D721Med (cell line): ENCODE measurements at regions not wholly inside any gene's neighbourhood (a gene's known extent, or its start where the extent isn't known, plus 50 kb on each side); places are given as distances from the start of the nearest gene placed in this dataset.

ENCODE experiments used
- DNase-seq: peaks from one replicate; pipeline ENCODE4 v3.0.0; 2011; ENCODE audit warnings: low spot score; ENCODE audit not compliant: insufficient read length
- FAIRE-seq: peaks from 2 replicates; lab custom pipeline; 2011; peaks lifted over from hg19 to GRCh38; lab: Jason Lieb, UNC
- CTCF ChIP-seq: IDR thresholded peaks from 2 replicates; pipeline ENCODE4 v1.5.1; 2012; ENCODE audit warnings: mild to moderate bottlenecking, control low read depth; ENCODE audit not compliant: insufficient read depth; ENCODE audit errors: missing control alignments

GRCh38 chr6:26164120-26164505 is 76.9 kb downstream of the HFE start:
- FAIRE-seq (no peak), DNase-seq (no peak)
- no peak for TF ChIP-seq CTCF

- no peak for DNase-seq
- TF ChIP-seq CTCF, result no peak
- FAIRE-seq, result no peak
Measured at GRCh38 chr6:26165261-26165790, 78.1 kb downstream of the HFE start.

GRCh38 chr6:26170181-26170580 is 83.0 kb downstream of the HFE start:
- no peak for TF ChIP-seq CTCF
- no peak for FAIRE-seq
- DNase-seq, result no peak

GRCh38 chr6:26170951-26171841 is 84.0 kb downstream of the HFE start:
- FAIRE-seq (no peak), DNase-seq (no peak)
- no peak for TF ChIP-seq CTCF

GRCh38 chr6:26172608-26172968 is 85.4 kb downstream of the HFE start:
- no peak for DNase-seq
- no peak for TF ChIP-seq CTCF
- FAIRE-seq, result no peak

GRCh38 chr6:26173836-26174145 is 86.6 kb downstream of the HFE start:
- DNase-seq (no peak), FAIRE-seq (no peak)
- TF ChIP-seq CTCF, result no peak

- no peak for TF ChIP-seq CTCF
- DNase-seq, result no peak
- no peak for FAIRE-seq
Measured at GRCh38 chr6:26175033-26175427, 87.8 kb downstream of the HFE start.
